ENCODE measurements at regions not wholly inside any gene's neighbourhood (a gene's known extent, or its start where the extent isn't known, plus 50 kb on each side); places are given as distances from the start of the nearest gene placed in this dataset.

GRCh38 chrY:7968293-7968692 lies 1056.7 kb upstream of the AMELY start:
- no peak for DNase-seq

DNA sequence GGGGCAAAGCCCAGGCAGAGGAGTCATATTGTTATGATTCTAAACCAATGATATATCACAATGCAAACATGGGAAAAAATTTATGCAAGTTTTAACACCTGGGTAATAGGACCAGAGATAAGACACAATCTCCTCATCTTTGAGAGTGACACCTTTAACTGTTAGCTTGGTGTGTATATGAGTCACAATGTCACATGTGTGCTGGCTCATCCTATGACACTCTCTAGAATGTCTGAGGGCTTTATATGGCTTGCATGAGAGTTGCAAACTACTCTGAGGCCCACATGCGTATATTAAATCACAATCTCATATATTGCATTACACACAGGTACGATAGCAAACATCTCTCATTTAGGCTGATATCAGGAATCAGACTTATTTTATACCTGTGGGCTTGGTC lies 1055.4 kb upstream of the AMELY start:
- no peak for DNase-seq

DNA sequence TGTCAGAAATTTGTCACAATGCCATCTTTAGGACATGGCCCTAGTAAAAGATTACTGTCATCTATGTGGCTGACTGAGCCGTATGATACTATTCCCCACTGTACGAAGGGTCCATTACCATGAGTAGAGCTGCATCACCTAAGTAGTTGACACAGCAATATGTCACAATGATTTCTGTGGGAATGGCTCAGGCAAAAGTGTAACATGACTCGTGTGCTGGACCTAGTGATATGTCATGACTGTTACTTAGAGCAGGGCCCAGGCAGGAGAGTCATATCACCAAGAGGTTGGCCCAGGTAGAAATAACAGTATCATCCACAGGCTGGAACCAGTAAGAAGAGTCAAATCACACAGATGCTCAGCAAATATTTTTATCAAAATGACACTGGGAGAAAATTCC lies 1051.8 kb upstream of the AMELY start:
- no peak for DNase-seq

DNA sequence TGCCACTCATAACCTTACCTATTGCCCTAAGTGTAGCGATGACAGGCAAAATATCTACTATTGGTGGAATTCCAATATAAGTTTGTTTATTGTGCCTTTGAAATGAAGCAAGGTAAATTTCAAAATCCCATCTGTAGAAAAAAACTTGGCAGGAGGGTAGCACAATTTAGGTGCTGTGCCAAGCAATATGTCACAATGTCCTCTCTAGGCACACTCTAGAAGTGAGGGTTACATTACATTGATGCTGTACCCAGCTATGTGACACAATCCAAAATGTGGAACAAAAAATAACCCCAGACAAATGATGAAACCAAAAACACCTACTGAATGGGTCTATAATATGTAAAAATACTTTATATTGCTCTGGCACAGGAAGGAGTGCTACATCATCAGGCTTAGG lies 1050.8 kb upstream of the AMELY start:
- DNase-seq, result no peak

GRCh38 chrY:7961811-7962210 lies 1050.3 kb upstream of the AMELY start:
- DNase-seq, result no peak

DNA sequence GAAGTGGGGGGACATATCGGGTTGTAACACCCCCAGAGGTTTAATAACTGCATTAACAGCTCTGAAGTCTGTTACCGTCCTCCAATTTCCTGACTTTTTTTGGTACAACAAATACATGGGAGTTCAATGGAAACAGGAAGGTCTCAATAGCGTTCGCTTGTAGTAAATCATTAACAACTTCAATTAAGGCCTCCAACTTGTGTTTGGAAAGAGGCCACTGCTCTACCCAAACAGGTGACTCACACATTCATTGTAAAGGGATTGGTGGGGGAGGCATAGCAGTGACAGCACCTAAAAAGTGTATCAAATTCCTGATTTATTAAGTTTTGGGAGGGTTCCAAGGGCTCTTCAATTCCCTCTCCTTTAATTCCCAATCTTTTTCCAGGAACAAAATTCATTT lies 1046.2 kb upstream of the AMELY start:
- DNase-seq, result no peak

- no peak for DNase-seq
These were observed 1039.8 kb upstream of the AMELY start for GRCh38 chrY:7951187-7951852.

GRCh38 chrY:7944135-7944534 lies 1032.6 kb upstream of the AMELY start:
- DNase-seq, result no peak

DNA sequence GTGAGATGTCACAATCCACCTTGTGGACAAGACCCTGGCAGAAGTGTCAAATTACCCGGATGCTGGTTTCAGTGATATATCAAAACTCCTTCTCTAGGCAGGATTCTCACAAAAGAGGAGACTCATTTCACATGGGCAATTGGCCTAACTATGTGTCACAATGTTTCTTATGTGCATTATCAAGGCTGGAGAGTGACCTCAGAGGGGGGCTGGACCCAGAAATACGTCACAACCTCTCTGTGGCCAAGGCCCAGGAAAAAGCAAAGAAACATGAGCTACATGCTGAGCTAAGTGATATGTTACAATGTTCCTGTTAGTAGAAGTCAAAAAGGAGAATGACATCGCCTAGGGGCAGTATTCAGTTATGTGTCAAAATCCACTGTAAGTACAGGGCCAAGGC lies 1031.2 kb upstream of the AMELY start:
- DNase-seq, result no peak

- DNase-seq, result no peak
These were observed 1030.3 kb upstream of the AMELY start for GRCh38 chrY:7941856-7942255.

- no peak for DNase-seq
These were observed 1027.6 kb upstream of the AMELY start for GRCh38 chrY:7938982-7939718.

GRCh38 chrY:7936831-7937230 lies 1025.3 kb upstream of the AMELY start:
- DNase-seq, result no peak

- DNase-seq, result no peak
These were observed 1024.5 kb upstream of the AMELY start for GRCh38 chrY:7936046-7936445.

DNA sequence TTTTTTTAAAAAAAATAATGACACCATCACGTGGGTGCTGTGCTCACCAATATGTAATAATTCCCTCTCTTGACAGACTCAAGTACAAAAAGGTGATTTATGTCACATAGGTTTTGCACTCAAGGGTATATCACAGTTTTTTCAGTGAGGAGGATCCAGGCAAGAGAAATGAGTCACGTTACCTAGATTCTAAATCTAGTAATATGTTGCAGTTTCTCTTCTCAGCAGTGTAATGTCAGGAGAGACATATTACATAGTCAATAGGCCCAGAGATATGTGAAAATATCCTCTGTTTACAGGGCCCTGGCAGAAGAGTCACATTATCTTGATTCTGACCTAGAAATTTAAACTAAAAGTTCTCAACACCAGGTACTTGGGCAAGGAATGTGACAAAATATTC lies 1024.1 kb upstream of the AMELY start:
- no peak for DNase-seq

DNA sequence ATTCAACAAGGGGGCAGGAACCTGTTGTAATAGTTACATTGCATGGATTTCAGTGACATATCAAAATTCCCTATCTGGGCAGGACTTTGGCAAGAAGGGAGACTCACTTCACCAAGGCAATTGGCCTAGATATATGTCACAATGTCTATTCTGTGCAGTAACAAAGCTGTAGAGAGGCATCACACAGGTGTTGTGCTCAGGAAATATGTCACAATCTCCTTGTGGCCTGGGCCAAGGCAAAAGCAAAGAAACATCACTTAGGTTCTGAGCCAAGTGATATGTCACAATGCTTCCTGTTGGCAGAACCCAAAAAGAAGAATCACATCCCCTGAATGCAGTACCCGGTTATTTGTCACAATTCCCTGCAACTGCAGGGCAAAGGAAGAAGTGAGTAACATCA lies 1020.9 kb upstream of the AMELY start:
- no peak for DNase-seq

DNA sequence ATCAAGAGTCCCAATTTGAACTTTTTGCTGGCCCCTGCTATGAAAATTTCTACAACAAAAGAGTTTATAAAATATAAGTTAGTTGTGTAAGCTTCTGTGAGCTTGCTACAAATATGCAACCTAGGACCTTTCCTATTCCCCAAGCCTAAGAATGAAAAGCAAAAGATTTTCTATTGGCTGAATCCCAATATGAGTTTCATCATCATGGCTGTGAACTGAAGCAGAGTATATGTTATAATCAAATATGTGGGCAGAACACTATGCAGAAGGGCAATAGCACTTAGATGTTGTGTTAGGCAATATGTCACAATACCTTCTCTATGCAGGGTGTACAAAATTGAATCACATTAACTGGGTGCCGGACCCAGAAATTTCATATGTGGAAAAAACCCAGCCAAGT lies 1018.3 kb upstream of the AMELY start:
- no peak for DNase-seq

- no peak for DNase-seq
These were observed 1012.5 kb upstream of the AMELY start for GRCh38 chrY:7924059-7924458.

DNA sequence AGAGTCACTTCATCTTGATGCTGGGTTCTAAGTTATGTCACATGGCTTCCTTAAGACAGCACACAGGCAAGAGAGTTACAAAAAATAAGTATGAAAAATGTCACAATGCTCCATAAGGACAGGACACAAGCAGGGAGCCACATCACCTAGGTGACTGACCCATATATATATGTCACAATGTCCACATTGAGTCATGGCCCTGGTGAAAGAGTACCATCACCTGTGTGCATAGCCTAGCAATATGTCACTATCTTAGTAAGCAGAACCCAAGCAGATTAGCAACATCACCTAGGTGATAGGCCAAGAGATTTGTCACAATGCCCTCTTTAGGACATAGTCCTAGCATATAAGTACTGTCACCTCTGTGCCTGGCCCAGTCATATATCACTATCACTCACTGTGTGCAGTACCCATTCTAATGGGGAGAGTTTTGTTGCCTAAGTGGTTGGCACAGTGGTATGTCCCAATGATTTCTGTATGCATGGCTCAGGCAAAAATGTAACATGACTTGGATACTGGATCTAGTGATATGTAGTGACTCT lies 1012.0 kb upstream of the AMELY start:
- DNase-seq, result no peak

DNA sequence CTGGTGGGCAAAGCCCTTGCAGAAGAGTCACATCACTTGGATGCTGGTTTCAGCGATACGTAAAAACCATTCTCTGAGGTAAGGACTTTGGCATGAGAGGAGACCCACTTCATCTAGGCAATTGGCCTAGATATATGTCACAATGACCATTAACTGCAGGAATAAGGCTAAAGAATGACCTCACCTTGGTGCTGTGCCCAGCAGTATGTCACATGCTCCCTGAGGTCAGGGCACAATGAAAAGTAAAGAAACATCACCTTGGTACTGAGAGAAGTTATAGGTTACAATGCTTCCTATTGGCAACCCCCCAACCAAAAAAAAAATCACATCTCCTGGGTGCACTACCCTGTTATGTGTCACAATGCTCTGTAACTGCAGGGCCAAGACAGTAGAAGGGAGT lies 1008.8 kb upstream of the AMELY start:
- no peak for DNase-seq

- no peak for DNase-seq
These were observed 977.0 kb upstream of the AMELY start for GRCh38 chrY:7888506-7888905.

DNA sequence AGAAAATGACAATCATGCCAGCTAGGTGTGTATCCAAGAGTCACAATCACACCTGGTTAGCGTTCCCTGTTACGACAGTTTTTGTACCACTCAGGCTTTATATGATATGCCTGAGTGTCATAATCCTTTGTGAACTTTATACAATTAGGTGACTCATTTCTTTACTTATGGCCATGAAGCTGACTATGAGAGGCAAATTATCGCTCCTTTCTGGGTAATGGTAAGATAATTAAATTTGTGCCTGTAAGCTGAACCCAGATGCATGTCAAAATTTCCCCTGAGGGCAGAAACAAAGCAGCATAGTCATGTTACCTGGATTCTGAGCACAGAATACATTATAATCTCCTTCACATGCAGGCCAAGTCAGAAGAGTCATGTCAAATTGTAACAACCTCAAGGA lies 970.1 kb upstream of the AMELY start:
- DNase-seq, result no peak

DNA sequence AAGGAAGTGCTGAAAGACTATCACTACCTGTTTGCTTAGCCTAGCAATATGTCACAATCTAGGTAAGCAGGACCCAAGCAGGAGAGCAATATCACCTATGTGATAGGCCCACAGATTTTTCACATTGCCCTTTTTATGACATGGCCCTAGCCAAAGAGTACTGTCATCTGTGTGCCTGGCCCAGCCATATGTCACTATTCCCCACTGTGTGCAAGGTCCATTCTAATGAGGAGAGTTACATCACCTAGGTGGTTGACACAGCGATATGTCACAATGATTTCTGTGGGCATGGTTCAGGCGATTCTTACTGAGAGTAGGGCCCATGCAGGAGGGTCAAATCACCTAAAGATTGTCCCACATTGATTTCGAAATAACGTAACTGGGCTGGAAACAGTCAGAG lies 967.7 kb upstream of the AMELY start:
- DNase-seq, result no peak

DNA sequence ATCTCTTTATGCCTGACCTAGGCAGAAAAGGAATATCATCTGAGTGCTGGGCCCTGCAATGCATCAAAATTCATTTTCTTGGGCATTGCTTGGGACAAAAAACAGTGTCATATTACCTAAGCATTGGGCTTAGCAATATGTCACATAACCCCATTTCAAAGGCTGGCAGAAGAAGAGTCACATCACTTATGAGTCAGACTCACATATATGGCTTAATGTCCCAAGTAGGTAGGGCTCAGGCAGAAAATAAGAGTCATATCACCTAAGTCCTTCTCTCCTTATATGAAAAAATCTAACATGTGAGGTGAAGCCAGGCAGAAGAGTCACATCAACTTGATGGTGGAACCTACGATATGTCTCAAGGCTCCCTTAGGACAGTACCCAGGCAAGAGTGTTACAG lies 967.2 kb upstream of the AMELY start:
- no peak for DNase-seq

GRCh38 chrY:7877458-7877857 lies 965.9 kb upstream of the AMELY start:
- DNase-seq, result no peak

DNA sequence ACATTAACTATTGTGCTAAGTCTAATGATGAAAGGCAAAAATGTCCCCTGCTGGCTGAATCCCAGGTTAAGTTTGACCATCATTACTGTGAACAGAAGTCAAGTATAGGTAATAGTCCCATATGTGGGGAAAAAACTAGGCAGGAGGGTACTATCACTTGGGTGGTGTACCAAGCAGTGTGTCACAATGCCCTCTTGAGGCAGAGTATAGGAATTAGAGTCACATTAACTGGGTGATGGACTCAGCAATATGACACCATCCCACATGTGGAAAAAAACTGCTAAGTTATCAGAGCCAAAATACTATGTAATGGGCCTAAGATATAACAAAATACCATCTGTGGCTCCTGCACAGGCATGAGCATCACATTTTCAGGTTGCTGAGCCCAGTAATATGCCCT lies 962.5 kb upstream of the AMELY start:
- no peak for DNase-seq
